Astrocyte (in vitro differentiated cells and primary cell): ENCODE measurements at regions not wholly inside any gene's neighbourhood (a gene's known extent, or its start where the extent isn't known, plus 50 kb on each side); places are given as distances from the start of the nearest gene placed in this dataset.
A peak's percentile ranks its signal among the peaks of the same experiment; 100 is the strongest.

ENCODE experiments used
- DNase-seq: peaks from one replicate; pipeline ENCODE4 v3.0.0-alpha.2; 2010; ENCODE audit warnings: low read depth
- FAIRE-seq: peaks from 2 replicates; lab custom pipeline; 2011; peaks lifted over from hg19 to GRCh38; lab: Jason Lieb, UNC
- H2AFZ ChIP-seq: 2 replicates; pipeline ENCODE4 v1.6.0; 2012; ENCODE audit warnings: low read depth, low read length, inconsistent platforms
- H3K27ac ChIP-seq: 2 replicates; pipeline ENCODE4 v1.5.1; 2011; ENCODE audit warnings: low read depth, low read length, inconsistent platforms
- H3K27me3 ChIP-seq: 2 replicates; pipeline ENCODE4 v1.6.0; 2011; ENCODE audit warnings: low read length, inconsistent platforms; ENCODE audit not compliant: insufficient read depth
- H3K36me3 ChIP-seq: 2 replicates; pipeline ENCODE4 v1.5.1; 2011; ENCODE audit warnings: low read length, inconsistent platforms; ENCODE audit not compliant: insufficient read depth
- H3K4me1 ChIP-seq: 2 replicates; pipeline ENCODE4 v1.5.1; 2011; ENCODE audit warnings: low read length, inconsistent platforms; ENCODE audit not compliant: insufficient read depth
- H3K4me2 ChIP-seq: 2 replicates; pipeline ENCODE4 v1.6.0; 2012; ENCODE audit warnings: low read length, inconsistent platforms
- H3K4me3 ChIP-seq: 2 replicates; pipeline ENCODE4 v1.5.1; 2011; ENCODE audit warnings: low read depth, mild to moderate bottlenecking, low read length, inconsistent platforms; ENCODE audit not compliant: insufficient read depth
- H3K79me2 ChIP-seq: 2 replicates; pipeline ENCODE4 v1.6.0; 2012; ENCODE audit warnings: mild to moderate bottlenecking, low read length, inconsistent platforms; ENCODE audit not compliant: insufficient read depth
- H3K9ac ChIP-seq: 2 replicates; pipeline ENCODE4 v1.6.0; 2012; ENCODE audit warnings: mild to moderate bottlenecking, low read length, inconsistent platforms
- H3K9me3 ChIP-seq: 2 replicates; pipeline ENCODE4 v1.5.1; 2012; ENCODE audit warnings: low read depth, mild to moderate bottlenecking, low read length, inconsistent platforms; ENCODE audit not compliant: insufficient read depth
- H4K20me1 ChIP-seq: 2 replicates; pipeline ENCODE4 v1.6.0; 2012; ENCODE audit warnings: low read length, inconsistent platforms; ENCODE audit not compliant: insufficient read depth
- H3K27ac Mint-ChIP-seq: one replicate; pipeline ENCODE4 v1.8.0; 2021; ENCODE audit warnings: mild to moderate bottlenecking, mixed read lengths; ENCODE audit not compliant: unreplicated experiment
- H3K27me3 Mint-ChIP-seq: one replicate; pipeline ENCODE4 v1.8.0; 2021; ENCODE audit warnings: low read depth, mixed read lengths; ENCODE audit not compliant: unreplicated experiment
- H3K36me3 Mint-ChIP-seq: one replicate; pipeline ENCODE4 v1.8.0; 2021; ENCODE audit warnings: low read depth, mixed read lengths; ENCODE audit not compliant: unreplicated experiment
- H3K4me1 Mint-ChIP-seq: one replicate; pipeline ENCODE4 v1.8.0; 2021; ENCODE audit warnings: low read depth, mixed read lengths; ENCODE audit not compliant: unreplicated experiment
- H3K4me3 Mint-ChIP-seq: one replicate; pipeline ENCODE4 v1.8.0; 2021; ENCODE audit warnings: mild to moderate bottlenecking, moderate library complexity, mixed read lengths; ENCODE audit not compliant: unreplicated experiment
- H3K9me3 Mint-ChIP-seq: one replicate; pipeline ENCODE4 v1.8.0; 2021; ENCODE audit warnings: mild to moderate bottlenecking, mixed read lengths; ENCODE audit not compliant: unreplicated experiment
- CTCF ChIP-seq: IDR thresholded peaks from 2 replicates; pipeline ENCODE4 v1.5.1; 2011; ENCODE audit warnings: low read depth, mild to moderate bottlenecking, inconsistent platforms, low read length, moderate library complexity; ENCODE audit not compliant: insufficient read depth
- EZH2 ChIP-seq: IDR thresholded peaks from 2 replicates; pipeline ENCODE4 v1.6.1; 2012; ENCODE audit warnings: mild to moderate bottlenecking, low read length, inconsistent platforms; ENCODE audit not compliant: insufficient read depth

GRCh38 chr17:55564081-55564480, 52.8 kb upstream of the SMIM36 start:
- H2AFZ ChIP-seq: no peak overlapping the region
- H3K36me3 Mint-ChIP-seq: no peaks in the 10 kb centered on the region
- no peaks in the 10 kb centered on the region for H3K79me2 ChIP-seq
- no peaks in the 10 kb centered on the region for H3K9me3 Mint-ChIP-seq
- no peak overlapping the region for H3K27ac ChIP-seq
- no peaks in the 10 kb centered on the region for H3K4me1 Mint-ChIP-seq
- H3K4me1 ChIP-seq: no peaks in the 10 kb centered on the region
- no peak overlapping the region for H3K27ac Mint-ChIP-seq
- no peaks in the 10 kb centered on the region for H4K20me1 ChIP-seq
- TF ChIP-seq CTCF (no peak), EZH2 (no peak)
- no peak overlapping the region for H3K4me2 ChIP-seq
- FAIRE-seq: no peak
- no peak overlapping the region for H3K4me3 Mint-ChIP-seq
- H3K4me3 ChIP-seq: no peak overlapping the region
- peak; percentile 47 for DNase-seq
- H3K27me3 ChIP-seq: no peaks in the 10 kb centered on the region
- H3K27me3 Mint-ChIP-seq: peaks cover 3% of the 10 kb centered on the region
- H3K36me3 ChIP-seq: no peaks in the 10 kb centered on the region
- no peaks in the 10 kb centered on the region for H3K9me3 ChIP-seq
- no peak overlapping the region for H3K9ac ChIP-seq

DNA sequence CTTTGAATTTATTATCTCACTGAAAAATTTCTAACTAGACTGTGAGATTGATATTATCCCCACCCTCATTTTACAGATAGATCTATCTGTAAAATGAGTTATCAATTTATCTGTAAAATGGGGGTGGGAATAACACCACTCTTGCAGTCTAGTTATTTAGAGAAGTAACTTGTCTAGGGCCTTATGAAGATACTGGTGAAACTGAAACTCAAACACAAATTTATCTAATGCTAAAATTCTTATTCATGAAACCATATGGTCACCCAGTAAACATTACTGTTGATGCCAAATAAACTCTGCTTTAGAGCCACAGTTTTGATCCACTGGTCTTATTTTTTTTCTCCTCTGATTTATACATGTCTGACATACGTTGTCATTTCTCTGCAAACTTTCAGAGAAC, 52.1 kb upstream of the SMIM36 start:
- H3K4me1 Mint-ChIP-seq: no peaks in the 10 kb centered on the region
- H3K27me3 Mint-ChIP-seq: peaks cover 3% of the 10 kb centered on the region
- TF ChIP-seq CTCF (no peak), EZH2 (no peak)
- no peaks in the 10 kb centered on the region for H3K9me3 Mint-ChIP-seq
- FAIRE-seq (no peak), DNase-seq (no peak)
- Histone ChIP-seq H2AFZ (no peak overlapping the region), H3K36me3 (no peaks in the 10 kb centered on the region), H4K20me1 (no peaks in the 10 kb centered on the region), H3K79me2 (no peaks in the 10 kb centered on the region), H3K9me3 (no peaks in the 10 kb centered on the region), H3K9ac (no peak overlapping the region), H3K4me2 (no peak overlapping the region), H3K27ac (no peak overlapping the region), H3K27me3 (no peaks in the 10 kb centered on the region), H3K4me3 (no peak overlapping the region), H3K4me1 (no peaks in the 10 kb centered on the region)
- no peak overlapping the region for H3K27ac Mint-ChIP-seq
- no peaks in the 10 kb centered on the region for H3K36me3 Mint-ChIP-seq
- no peak overlapping the region for H3K4me3 Mint-ChIP-seq

DNA sequence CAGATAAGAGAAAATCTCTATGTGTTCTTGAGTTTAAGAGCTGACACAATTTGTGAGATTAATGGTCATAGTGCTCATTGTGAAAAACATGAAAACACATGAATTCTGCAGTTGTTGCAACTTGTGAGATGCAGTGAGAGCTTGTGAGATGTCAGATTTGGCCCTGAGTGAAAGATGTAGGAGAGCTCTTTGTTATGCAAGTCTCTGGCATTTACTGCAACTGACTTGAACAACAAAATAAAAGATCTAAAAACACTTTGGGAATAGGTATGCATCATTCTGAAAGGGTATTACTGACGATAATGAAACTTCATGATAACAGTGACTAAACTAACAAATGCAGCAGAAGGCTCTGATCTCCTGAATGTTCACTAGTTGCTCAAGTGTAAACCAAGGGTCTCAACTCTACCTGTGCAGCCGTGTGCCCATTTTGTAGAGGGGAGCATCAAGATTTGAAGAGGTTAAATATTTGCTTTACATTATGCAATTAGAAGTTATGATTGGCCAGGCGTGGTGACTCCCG, 50.8 kb upstream of the SMIM36 start:
- no peak for FAIRE-seq
- no peaks in the 10 kb centered on the region for H3K36me3 ChIP-seq
- H3K79me2 ChIP-seq: no peaks in the 10 kb centered on the region
- no peak for DNase-seq
- no peak overlapping the region for H3K4me2 ChIP-seq
- H3K9ac ChIP-seq: no peak overlapping the region
- H3K4me1 ChIP-seq: no peaks in the 10 kb centered on the region
- no peaks in the 10 kb centered on the region for H3K9me3 Mint-ChIP-seq
- no peaks in the 10 kb centered on the region for H3K27me3 ChIP-seq
- H3K4me1 Mint-ChIP-seq: no peaks in the 10 kb centered on the region
- H3K9me3 ChIP-seq: no peaks in the 10 kb centered on the region
- H4K20me1 ChIP-seq: no peaks in the 10 kb centered on the region
- H3K27me3 Mint-ChIP-seq: no peaks in the 10 kb centered on the region
- no peak overlapping the region for H3K4me3 Mint-ChIP-seq
- no peaks in the 10 kb centered on the region for H3K36me3 Mint-ChIP-seq
- H3K27ac Mint-ChIP-seq: no peak overlapping the region
- no peak overlapping the region for H2AFZ ChIP-seq
- no peak overlapping the region for H3K27ac ChIP-seq
- TF ChIP-seq CTCF: no peak
- TF ChIP-seq EZH2: no peak
- H3K4me3 ChIP-seq: no peak overlapping the region
